T-helper 1 cell (primary cell): ENCODE measurements at regions not wholly inside any gene's neighbourhood (a gene's known extent, or its start where the extent isn't known, plus 50 kb on each side); places are given as distances from the start of the nearest gene placed in this dataset.
"Not testable (repeated sequence)": the region's sequence is repeated elsewhere in the genome, so short reads cannot be mapped to it uniquely, and the experiment has no call there.

Experiments used
- DNase-seq, 5 donors: peaks; one replicate each; pipeline ENCODE4 v3.0.0-alpha.2; 2012 to 2020

DNA sequence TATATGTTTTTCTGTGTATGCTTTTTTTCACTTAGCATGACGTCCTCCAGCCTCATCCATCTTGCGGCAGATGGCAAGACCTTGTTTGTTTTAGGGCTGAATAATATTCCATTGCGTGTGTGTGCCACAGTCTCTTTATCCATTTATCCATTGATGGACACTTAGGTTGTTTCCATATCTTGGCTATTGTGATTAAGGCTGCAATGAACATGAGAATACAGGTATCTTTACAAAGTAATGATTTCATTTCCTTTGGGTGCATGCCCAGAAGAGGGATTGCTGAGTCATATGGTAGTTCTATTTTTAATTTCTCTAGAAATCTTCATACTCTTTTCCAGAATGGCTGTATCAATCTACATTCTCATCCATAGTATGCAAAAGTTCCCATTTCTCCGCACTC, 85.3 kb upstream of the ADCY2 start:
- not testable (repeated sequence) for DNase-seq

- no peak for DNase-seq
Observed at GRCh38 chr5:7315118-7315517, 80.8 kb upstream of the ADCY2 start.

DNA sequence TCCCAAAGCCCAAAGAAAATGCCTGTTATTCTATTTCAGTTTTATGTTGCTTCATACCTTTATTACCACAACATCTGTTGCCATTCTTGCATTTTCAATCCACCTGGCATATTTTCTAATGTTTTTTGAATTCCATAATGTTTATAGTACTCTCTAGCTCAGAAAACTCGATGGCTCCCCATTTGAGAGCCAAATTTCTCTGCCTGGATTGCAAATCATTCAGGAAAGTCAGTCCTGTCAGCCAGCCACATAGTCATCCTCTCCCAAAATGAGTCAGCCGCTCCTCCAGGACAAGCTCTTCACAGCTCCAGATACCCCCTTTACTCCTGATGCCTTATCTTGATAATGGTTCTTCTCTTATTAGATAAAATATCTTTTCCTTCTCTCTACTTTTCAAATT, 78.2 kb upstream of the ADCY2 start:
- DNase-seq, result no peak

DNA sequence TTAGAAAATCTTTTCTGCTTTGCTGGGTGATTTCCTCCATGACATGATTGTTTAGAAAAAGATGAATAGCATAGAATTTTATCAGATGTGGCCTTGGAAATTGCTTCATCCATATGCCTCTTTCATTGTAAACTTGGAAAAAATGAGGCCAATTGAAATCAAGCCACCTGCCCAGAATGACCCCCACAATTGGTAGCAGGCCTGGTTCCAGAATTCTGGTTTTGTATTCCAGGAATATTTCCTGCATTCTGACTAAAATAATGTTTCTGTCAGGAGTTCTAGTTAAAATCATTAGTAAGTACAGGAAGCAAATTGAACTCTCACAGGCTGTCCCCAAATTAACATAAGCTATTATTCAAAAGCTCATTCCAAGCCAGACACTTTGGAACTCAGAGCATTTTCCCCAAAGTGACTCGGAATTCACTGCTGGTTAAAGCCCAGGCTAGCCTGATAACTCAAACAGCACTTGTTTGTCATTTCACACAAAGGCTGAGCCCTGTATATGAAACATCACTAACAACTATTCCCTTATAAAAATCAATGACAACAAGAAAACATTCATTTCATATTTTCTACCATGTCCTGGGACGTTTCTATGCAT, 75.1 kb upstream of the ADCY2 start:
- no peak for DNase-seq

GRCh38 chr5:7321724-7322123, 74.2 kb upstream of the ADCY2 start:
- no peak for DNase-seq

DNA sequence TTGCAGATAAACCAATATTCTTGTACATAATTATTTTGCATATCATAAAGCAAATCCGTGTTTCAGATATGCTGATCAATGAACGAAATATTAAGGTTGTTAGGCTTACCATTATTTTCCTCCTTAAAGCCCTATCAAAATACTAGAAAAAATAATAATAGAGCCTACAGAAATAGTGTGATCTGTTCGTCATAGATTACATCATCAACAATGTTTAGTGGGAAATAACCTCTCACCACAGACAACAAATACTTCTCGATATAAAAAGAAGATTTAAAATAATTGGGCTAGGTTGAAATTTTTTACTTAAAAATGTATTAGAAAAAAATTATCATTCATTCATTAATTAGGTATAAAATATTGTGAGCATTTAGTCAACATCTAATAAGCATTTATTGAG, 71.0 kb upstream of the ADCY2 start:
- no peak for DNase-seq

DNA sequence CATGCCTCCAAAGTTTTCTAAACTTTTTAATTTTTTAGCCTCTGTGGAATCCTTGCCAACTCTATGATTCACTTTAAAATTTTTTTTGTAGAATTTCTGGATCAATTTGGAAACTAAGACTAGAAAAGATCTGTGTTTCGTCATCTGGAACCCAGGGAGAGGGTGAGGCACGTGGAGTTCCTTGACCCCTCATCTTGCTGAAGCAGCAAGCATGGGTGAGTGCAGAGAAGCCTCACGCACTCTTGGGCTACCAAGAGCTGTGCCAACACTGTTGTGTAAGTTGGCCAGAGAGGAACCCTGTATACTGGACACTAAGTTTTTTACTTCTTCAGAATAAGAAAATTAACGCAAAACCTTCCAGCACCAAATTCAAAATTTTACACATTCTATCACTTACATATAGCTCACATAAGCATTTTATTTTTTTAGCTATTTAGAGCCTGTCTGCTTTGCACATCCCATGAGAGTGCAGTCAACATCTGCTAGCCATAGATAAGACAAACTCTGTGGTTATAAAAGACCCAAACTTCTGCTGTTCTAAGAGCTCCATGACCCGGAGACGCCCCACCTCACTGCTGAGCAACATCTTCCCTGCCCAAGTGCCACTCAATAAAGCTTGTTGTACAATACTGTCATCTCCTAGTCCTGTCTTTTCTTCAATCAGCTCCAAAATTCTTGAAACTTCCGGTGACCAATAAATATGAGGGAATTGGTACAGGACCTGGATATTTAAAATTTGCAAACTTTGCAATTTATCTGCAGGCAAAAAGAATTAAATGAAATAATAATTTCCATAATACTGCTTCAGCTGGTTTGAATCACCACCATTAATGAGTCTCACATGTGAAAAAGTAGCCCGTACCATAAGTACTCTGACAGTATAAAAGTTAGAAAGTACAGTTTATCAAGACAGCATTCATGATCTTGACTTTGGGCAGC, 69.7 kb upstream of the ADCY2 start:
- no peak for DNase-seq

DNA sequence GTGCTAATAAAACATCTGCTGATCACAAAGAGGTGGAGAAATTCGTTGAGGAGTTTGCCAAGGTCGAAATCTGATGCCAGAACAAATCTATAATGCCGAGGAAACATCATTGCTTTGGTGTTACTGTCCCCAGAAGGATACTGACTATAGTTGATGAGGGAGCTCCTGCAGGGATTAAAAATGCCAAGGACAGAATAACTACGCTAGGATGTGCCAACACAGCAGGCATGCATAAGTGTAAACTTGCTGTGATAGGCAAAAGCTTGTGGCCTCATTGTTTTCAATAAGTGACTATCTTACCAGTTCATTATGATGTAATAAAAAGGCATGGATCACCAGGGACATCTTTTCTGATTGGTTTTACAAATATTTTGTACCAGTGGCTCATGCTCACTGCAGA, 66.8 kb upstream of the ADCY2 start:
- no peak for DNase-seq

DNA sequence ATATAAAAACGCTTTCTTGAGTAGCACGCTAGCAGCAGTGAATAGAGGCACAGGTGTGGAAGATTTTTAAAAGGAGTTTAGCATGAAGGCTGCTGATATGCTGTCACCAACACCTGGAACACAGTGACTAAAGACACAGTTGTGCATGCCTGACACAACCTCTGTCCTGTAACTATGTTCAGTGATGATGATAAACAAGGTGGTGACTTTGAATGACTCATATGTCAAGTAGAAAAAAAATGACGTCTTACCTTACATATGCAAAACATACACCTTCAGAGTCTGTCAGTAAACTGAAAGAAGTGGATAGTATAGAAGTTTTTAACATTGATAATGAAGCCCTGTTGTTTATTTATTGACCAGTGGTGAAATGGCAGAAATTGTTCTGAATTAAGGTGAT, 66.2 kb upstream of the ADCY2 start:
- DNase-seq, result no peak

- DNase-seq, result no peak
Observed at GRCh38 chr5:7330256-7330655, 65.7 kb upstream of the ADCY2 start.

DNA sequence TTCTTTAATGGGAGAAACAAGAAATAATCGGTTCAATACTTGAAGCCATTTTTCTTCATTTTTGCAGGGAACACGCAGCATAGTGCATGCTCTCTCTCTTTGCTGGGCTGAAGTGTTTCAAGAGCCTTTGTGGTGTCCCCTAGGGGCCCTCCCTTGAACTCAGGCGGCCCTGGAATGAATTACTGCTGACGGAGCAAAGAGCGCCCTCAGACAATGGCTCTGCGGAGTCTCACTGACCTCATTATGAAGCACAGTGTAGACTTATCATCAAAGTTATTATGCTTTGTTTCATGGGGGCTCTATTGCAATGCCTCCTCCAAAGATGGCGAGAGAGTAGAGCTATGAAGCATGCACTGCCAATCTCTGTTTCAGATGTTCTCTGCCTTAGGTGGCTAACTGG, 64.8 kb upstream of the ADCY2 start:
- DNase-seq, result no peak
